Suprapubic skin (tissue), 4 donors: ENCODE measurements at regions not wholly inside any gene's neighbourhood (a gene's known extent, or its start where the extent isn't known, plus 50 kb on each side); places are given as distances from the start of the nearest gene placed in this dataset.

Experiments used
- DNase-seq, 2 donors: peaks; one replicate each; pipeline ENCODE4 v3.0.0-alpha.2; 2019; ENCODE audit warnings: low spot score in 2 of 2
- H3K27ac ChIP-seq: fragments of 200-600 bp; sonication (generic); one replicate; pipeline ENCODE4 v1.5.1; 2019
- H3K27me3 ChIP-seq: fragments of 200-600 bp; sonication (generic); one replicate; pipeline ENCODE4 v1.5.1; 2019
- H3K36me3 ChIP-seq: fragments of 200-600 bp; sonication (generic); one replicate; pipeline ENCODE4 v1.5.1; 2019
- H3K4me1 ChIP-seq: fragments of 200-600 bp; sonication (generic); one replicate; pipeline ENCODE4 v1.5.1; 2019
- H3K4me3 ChIP-seq: fragments of 200-600 bp; sonication (generic); one replicate; pipeline ENCODE4 v1.5.1; 2019; ENCODE audit warnings: mild to moderate bottlenecking
- H3K9me3 ChIP-seq: fragments of 200-600 bp; sonication (generic); one replicate; pipeline ENCODE4 v1.5.1; 2019
- EP300 ChIP-seq: sonication (generic); formaldehyde crosslinking; IDR thresholded peaks from one replicate; pipeline ENCODE4 v1.6.1; 2017; ENCODE audit warnings: antibody characterized with exemption
- POLR2A ChIP-seq, 2 donors: fragments of 450-650 bp; IDR thresholded peaks; one replicate each; pipeline ENCODE4 v1.6.1; 2017; ENCODE audit warnings: antibody characterized with exemption in 2 of 2, mild to moderate bottlenecking in 2 of 2, moderate library complexity in 2 of 2
- POLR2AphosphoS5 ChIP-seq, 3 donors: sonication (generic); formaldehyde crosslinking; IDR thresholded peaks; one replicate each; pipeline ENCODE4 v1.6.1; 2017; ENCODE audit warnings: antibody characterized with exemption in 3 of 3
- whole genome bisulfite sequencing: methylation state at CpG from one replicate; pipeline ENCODE4 v1.1.5; 2018; 5-methylcytosine and 5-hydroxymethylcytosine counted together
- TF ChIP-seq, protein P1 (sequence below), 2 donors: fragments of 200-600 bp in 1 of 2; fragments of 450-650 bp in 1 of 2; sonication (generic) in 1 of 2; IDR thresholded peaks; one replicate each; pipeline ENCODE4 v1.5.1; 2016 to 2019; ENCODE audit warnings: antibody characterized with exemption in 2 of 2, mild to moderate bottlenecking in 1 of 2, moderate library complexity in 1 of 2

DNA sequence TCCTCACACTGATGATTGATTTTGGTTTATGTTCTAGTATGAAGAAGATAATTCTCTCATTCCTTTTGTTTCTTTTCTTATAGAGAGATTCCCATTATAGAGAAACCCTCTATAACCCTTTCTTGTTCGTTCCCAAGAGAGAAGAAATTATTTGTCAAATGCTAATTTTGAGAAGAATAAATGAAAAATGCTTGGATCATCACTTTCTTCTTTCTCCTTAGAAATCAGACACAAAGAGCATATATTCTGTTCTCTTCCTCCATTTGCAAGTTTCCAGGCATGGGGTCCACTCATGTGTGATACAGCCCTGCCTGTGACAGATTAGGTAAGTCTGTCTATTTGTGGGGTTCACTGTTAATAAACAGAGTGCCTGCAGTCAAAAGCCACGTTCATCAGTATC is 222.6 kb upstream of the NECTIN3 start:
- Histone ChIP-seq H3K9me3 (no peaks in the 10 kb centered on the region), H3K27me3 (no peaks in the 10 kb centered on the region), H3K36me3 (no peaks in the 10 kb centered on the region), H3K4me3 (no peak overlapping the region), H3K4me1 (no peaks in the 10 kb centered on the region), H3K27ac (no peak overlapping the region)
- TF ChIP-seq EP300 (no peak), POLR2AphosphoS5 (IDR thresholded peaks at IDR 0.05) (no peak), POLR2A (IDR thresholded peaks at IDR 0.05) (no peak)
- TF ChIP-seq, protein P1, sequence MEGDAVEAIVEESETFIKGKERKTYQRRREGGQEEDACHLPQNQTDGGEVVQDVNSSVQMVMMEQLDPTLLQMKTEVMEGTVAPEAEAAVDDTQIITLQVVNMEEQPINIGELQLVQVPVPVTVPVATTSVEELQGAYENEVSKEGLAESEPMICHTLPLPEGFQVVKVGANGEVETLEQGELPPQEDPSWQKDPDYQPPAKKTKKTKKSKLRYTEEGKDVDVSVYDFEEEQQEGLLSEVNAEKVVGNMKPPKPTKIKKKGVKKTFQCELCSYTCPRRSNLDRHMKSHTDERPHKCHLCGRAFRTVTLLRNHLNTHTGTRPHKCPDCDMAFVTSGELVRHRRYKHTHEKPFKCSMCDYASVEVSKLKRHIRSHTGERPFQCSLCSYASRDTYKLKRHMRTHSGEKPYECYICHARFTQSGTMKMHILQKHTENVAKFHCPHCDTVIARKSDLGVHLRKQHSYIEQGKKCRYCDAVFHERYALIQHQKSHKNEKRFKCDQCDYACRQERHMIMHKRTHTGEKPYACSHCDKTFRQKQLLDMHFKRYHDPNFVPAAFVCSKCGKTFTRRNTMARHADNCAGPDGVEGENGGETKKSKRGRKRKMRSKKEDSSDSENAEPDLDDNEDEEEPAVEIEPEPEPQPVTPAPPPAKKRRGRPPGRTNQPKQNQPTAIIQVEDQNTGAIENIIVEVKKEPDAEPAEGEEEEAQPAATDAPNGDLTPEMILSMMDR (IDR thresholded peaks at IDR 0.05), result no peak
- WGBS, result 59% methylated on average over 2 of the region's 2 CpGs
- no peak for DNase-seq

DNA sequence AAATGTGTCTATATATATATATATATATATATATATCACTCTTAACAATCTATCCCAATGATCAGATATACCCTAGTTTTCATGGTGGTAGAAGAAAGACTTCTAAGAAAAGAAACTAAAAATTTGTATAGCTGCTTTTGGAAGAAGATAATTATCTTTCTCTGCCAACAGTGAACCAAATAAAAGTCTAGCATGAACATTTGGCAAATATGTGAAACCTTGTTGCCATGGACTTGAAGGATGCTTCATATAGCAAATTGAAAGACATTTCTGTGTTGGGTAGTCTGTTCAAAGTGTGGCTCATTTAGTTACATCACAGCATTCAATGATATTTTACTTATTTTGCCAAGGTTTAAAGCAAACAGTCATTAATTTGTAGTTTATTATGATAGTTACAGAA is 219.9 kb upstream of the NECTIN3 start:
- H3K27ac ChIP-seq, result no peak overlapping the region
- no peaks in the 10 kb centered on the region for H3K4me1 ChIP-seq
- H3K9me3 ChIP-seq, result no peaks in the 10 kb centered on the region
- no peak for TF ChIP-seq POLR2AphosphoS5 (IDR thresholded peaks at IDR 0.05)
- TF ChIP-seq EP300, result no peak
- TF ChIP-seq, protein P1 (IDR thresholded peaks at IDR 0.05), result no peak
- no peak for TF ChIP-seq POLR2A (IDR thresholded peaks at IDR 0.05)
- no peak overlapping the region for H3K4me3 ChIP-seq
- DNase-seq, result no peak
- H3K36me3 ChIP-seq, result no peaks in the 10 kb centered on the region
- H3K27me3 ChIP-seq, result no peaks in the 10 kb centered on the region

DNA sequence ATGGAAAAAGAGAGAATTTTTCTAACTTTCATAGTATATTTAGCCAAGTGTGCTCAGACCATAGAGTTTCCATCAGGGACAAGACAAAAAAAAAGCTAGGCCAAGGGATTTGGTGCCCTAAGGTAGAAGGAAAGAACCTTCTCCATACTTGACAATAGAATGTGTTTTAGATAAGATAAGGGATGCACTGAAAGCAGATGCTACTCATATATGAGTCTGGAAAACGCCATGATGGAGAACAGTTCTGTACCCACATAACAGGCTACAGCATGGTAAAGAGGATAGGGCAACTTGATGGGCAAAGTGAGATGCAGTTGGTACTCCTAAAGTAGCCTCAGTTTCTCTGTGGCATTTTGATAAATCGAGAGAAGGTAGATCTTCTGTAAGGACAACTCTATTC is 216.4 kb upstream of the NECTIN3 start:
- Histone ChIP-seq H3K4me3 (no peak overlapping the region), H3K9me3 (no peaks in the 10 kb centered on the region), H3K27me3 (no peaks in the 10 kb centered on the region), H3K4me1 (no peaks in the 10 kb centered on the region), H3K36me3 (no peaks in the 10 kb centered on the region), H3K27ac (no peak overlapping the region)
- 93% methylated on average over 2 of the region's 2 CpGs for whole genome bisulfite sequencing
- no peak for DNase-seq
- TF ChIP-seq, protein P1 (IDR thresholded peaks at IDR 0.05), result no peak
- TF ChIP-seq POLR2A (IDR thresholded peaks at IDR 0.05), result no peak

DNA sequence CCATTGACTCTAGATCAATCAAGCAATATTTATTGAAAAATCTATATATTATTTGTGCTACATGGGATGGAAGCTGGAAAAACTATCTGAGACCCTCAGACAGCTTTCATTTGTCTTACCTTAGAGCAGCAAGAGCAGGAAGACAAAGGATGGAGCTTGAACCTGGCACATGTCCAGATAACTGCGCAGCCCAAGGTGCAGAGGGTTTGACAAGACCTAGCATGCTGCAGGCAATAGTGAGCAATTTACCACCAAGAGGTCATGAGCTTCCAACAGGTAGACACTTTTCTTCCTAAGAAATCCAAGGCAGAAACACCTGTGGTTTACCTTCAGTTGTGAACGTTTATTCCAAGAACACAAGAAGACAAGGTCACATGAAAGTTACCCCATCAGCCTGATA is 214.7 kb upstream of the NECTIN3 start:
- Histone ChIP-seq H3K36me3 (no peaks in the 10 kb centered on the region), H3K27ac (no peak overlapping the region), H3K4me1 (no peaks in the 10 kb centered on the region), H3K9me3 (no peaks in the 10 kb centered on the region), H3K27me3 (no peaks in the 10 kb centered on the region), H3K4me3 (no peak overlapping the region)
- 69% methylated on average over 2 of the region's 2 CpGs for WGBS
- no peak for DNase-seq
- no peak for TF ChIP-seq POLR2A (IDR thresholded peaks at IDR 0.05)

DNA sequence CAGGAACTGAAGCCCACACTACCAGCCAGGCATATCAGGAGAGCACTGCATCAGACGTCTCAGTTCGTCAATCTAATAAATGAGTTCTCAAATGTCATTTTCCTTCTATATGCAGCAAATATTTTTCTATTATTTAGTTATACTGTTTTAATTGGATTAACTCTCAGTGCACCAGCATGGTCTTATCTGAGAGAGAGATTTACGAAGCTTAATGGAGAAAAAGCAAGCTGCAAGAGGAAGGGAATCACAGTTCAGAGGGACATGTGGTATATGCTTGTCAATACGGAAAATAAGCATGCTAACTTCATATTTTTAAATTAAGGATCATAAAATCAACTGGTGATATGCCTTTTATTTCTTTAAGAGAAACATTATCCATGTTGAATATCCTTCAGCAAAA is 213.1 kb upstream of the NECTIN3 start:
- no peaks in the 10 kb centered on the region for H3K4me1 ChIP-seq
- TF ChIP-seq, protein P1 (IDR thresholded peaks at IDR 0.05), result no peak
- no peak for TF ChIP-seq POLR2A (IDR thresholded peaks at IDR 0.05)
- TF ChIP-seq EP300, result no peak
- TF ChIP-seq POLR2AphosphoS5 (IDR thresholded peaks at IDR 0.05), result no peak
- no peak for DNase-seq
- 81% methylated on average over 4 of the region's 4 CpGs for WGBS
- no peak overlapping the region for H3K27ac ChIP-seq
- H3K27me3 ChIP-seq, result no peaks in the 10 kb centered on the region
- H3K4me3 ChIP-seq, result no peak overlapping the region
- no peaks in the 10 kb centered on the region for H3K36me3 ChIP-seq
- H3K9me3 ChIP-seq, result no peaks in the 10 kb centered on the region

DNA sequence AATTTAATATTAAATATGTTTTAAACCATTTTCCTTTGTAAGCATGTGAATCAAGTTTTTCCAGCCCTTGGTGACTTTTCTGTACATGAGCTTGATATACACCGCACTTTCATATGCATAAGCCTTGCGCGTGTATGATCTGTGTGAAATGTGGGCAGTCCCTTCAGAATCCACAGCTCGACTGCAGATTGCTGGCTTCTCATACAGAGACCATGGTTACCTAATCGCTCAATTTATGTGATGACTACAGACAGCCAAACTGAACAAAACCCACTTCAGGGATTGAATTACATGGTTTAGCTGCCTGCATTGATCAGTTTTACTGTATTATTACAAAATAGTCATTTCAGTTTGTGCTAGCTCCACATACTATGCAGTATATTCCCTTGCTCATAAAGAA is 212.3 kb upstream of the NECTIN3 start:
- Histone ChIP-seq H3K36me3 (no peaks in the 10 kb centered on the region), H3K27me3 (no peaks in the 10 kb centered on the region), H3K4me1 (no peaks in the 10 kb centered on the region), H3K4me3 (no peak overlapping the region), H3K9me3 (no peaks in the 10 kb centered on the region), H3K27ac (no peak overlapping the region)
- no peak for DNase-seq
- 75% methylated on average over 5 of the region's 5 CpGs for WGBS
- no peak for TF ChIP-seq POLR2AphosphoS5 (IDR thresholded peaks at IDR 0.05)
- TF ChIP-seq, protein P1 (IDR thresholded peaks at IDR 0.05), result no peak
- no peak for TF ChIP-seq EP300
- no peak for TF ChIP-seq POLR2A (IDR thresholded peaks at IDR 0.05)
